ENCODE measurements at regions not wholly inside any gene's neighbourhood (a gene's known extent, or its start where the extent isn't known, plus 50 kb on each side); places are given as distances from the start of the nearest gene placed in this dataset.
"Not testable (repeated sequence)": the region's sequence is repeated elsewhere in the genome, so short reads cannot be mapped to it uniquely, and the experiment has no call there.

DNA sequence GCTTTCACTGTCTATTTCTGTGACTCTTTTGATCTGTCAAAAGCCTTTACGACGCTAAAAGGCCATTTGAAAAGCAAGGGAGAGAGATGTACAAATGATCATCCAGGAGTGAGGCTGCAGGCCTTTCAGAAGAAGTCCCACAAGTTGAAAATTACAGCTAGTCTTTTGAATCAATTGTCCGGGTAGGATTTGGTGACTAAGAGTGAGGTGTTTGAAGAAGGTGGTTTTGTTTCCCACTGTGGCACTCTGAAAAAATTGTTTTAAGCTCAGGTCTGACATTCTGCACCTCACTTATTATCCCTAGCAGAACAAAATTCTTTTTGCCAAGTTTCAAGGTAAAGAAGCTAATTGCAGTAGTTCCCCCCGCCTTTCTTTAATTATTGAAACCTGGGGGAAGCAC is 50.8 kb upstream of the TMEM108 start:
- no peak for DNase-seq (ENCODE audit: low spot score)

DNA sequence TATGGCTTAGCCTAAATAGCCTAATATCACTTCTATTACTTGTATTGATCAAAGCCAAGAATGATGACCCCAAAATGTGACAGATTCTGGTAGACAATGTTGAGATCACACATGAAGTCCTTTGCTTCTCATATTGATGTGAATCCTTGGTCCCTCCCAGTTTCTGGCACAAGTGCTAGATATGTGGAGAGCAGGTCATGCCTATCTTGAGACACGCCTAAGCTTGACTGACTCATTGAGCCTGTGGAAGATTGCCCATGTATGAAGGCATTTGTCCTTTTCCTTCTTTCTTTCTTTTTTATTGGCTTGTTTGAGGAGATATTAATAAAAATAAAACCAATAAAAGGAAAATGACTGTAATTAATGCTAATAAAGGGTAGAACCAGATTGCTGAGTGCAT is 54.0 kb upstream of the TMEM108 start:
- no peak for DNase-seq (ENCODE audit: low spot score)
- no peak overlapping the region for H3K27ac ChIP-seq
- TF ChIP-seq, protein P1, sequence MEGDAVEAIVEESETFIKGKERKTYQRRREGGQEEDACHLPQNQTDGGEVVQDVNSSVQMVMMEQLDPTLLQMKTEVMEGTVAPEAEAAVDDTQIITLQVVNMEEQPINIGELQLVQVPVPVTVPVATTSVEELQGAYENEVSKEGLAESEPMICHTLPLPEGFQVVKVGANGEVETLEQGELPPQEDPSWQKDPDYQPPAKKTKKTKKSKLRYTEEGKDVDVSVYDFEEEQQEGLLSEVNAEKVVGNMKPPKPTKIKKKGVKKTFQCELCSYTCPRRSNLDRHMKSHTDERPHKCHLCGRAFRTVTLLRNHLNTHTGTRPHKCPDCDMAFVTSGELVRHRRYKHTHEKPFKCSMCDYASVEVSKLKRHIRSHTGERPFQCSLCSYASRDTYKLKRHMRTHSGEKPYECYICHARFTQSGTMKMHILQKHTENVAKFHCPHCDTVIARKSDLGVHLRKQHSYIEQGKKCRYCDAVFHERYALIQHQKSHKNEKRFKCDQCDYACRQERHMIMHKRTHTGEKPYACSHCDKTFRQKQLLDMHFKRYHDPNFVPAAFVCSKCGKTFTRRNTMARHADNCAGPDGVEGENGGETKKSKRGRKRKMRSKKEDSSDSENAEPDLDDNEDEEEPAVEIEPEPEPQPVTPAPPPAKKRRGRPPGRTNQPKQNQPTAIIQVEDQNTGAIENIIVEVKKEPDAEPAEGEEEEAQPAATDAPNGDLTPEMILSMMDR (IDR thresholded peaks at IDR 0.05) = no peak

More for the DNA sequence above, 50.8 kb upstream of the TMEM108 start:
- Histone ChIP-seq H3K4me3 (no peak overlapping the region), H3K27ac (no peak overlapping the region)
- TF ChIP-seq, protein P1 (IDR thresholded peaks at IDR 0.05) = no peak

DNA sequence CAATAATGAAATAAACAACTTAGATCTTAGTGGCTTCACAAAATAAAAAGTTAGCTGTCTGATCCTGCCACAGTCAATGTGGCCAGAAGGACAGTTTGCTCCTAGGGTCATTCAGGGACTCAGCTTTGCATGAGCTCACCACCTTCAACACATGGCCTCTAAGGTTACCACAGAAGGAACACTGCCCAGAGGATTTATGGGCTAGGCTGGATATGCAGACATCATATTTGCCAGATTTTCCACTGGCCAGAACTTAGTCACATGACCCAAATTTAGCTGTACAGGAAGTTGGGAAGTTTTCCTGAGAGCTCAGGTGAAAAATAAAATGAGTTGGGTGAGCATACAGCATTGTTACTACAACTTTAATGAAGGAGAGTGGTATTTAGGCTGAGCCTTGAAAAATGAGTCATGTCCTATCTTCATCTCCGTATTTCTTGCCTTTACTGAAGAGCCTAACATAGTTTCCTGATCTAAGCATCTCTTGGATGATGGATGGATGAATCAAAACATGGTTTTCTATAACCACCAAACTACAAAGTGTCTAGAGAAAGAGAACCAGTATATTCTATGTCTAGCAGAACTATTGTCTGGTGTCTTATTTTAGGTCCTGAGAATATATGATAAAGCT is 54.9 kb upstream of the TMEM108 start:
- DNase-seq (ENCODE audit: low spot score) = no peak
- Histone ChIP-seq H3K27ac (no peak overlapping the region), H3K4me3 (no peak overlapping the region)
- TF ChIP-seq, protein P1 (IDR thresholded peaks at IDR 0.05) = no peak

More for the DNA sequence above, 54.0 kb upstream of the TMEM108 start:
- no peak overlapping the region for H3K4me3 ChIP-seq

DNA sequence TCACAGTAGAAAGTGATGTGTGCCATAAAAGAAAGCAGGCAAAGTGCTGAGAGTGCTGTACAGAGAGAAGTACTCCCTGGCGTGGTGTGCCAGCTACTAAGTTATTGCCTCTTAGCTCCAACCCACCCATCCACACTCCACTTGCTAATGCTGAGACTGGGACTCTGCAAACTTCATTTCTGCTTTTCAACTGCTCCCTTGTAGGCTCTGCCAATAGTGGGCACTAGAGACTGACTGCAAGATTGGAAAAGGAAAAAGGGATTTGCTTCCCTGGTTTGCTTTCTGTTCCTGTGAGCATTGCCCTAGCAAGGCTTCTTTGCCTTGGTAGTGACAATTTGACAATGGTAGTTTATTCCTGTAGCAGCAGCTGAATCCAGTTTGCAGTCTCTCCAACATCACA is 56.5 kb upstream of the TMEM108 start:
- no peak for DNase-seq (ENCODE audit: low spot score)
- Histone ChIP-seq H3K27ac (no peak overlapping the region), H3K4me3 (no peak overlapping the region)
- TF ChIP-seq, protein P1 (IDR thresholded peaks at IDR 0.05) = no peak

DNA sequence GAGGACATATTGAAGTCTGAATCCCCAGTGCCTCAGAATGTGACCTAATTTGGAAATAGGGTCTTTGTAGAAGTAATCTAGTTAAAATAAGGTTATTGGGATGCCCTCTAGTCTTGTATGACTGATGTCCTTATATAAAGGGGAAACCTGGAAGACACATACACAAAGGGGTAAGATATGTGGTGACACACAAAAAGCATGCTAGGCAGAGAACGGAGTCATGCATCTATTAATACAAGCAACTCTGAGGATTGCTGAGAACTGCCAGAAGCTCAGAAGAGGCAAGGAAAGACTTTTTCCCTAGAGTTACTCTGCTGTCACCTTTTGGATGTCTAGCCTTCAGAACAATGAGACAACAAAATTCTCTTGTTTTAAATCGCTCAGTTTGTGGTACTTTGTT is 58.1 kb upstream of the TMEM108 start:
- Histone ChIP-seq H3K4me3 (no peak overlapping the region), H3K27ac (no peak overlapping the region)
- no peak for DNase-seq (ENCODE audit: low spot score)
- TF ChIP-seq, protein P1 (IDR thresholded peaks at IDR 0.05) = no peak

DNA sequence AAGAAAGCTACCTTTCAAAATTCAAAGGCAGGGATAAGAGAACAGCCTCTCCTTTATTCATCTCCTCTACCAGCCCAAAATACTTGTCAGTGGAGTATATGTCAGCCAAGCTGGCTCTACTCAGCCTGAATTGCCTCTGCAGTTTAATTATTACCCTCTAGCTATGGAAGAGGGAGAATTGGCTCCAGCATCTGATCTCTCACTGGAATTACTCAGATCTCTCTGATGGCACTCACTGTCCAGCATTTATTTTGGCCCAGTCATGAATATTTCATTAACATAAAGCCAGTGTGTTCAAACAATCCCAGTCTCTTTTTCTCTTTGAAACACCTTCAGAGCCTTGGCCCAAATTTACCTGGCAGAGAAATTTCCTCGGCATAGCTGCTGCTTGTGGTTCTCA is 58.6 kb upstream of the TMEM108 start:
- Histone ChIP-seq H3K27ac (no peak overlapping the region), H3K4me3 (no peak overlapping the region)
- TF ChIP-seq, protein P1 (IDR thresholded peaks at IDR 0.05) = no peak
- DNase-seq (ENCODE audit: low spot score) = no peak

DNA sequence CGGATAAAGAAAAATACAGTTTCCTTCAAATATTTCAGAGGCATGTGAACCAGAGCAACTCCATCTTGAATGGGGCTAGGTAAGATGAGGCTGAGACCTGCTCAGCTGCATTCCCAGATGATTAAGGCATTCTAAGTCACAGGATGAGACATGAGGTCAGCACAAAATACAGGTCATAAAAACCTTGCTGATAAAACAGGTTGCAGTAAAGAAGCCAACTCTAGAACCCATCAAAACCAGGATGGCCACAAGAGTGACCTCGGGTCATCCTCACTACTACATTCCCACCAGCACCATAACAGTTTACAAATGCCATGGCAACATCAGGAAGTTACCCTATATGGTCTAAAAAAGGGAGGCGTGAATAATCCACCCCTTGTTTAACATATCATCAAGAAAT is 59.2 kb upstream of the TMEM108 start:
- not testable (repeated sequence) for H3K27ac ChIP-seq; DNase-seq (ENCODE audit: low spot score); H3K4me3 ChIP-seq

Measured in coronary artery (tissue), 2 donors.